OCI-LY7 (cell line): ENCODE measurements at regions not wholly inside any gene's neighbourhood (a gene's known extent, or its start where the extent isn't known, plus 50 kb on each side); places are given as distances from the start of the nearest gene placed in this dataset.

Experiments
- EZH2phosphoT487 ChIP-seq: fragments of 200-600 bp; sonication (generic); IDR thresholded peaks from 2 replicates; pipeline ENCODE4 v1.6.1; 2018; ENCODE audit warnings: low read depth, borderline replicate concordance, mild to moderate bottlenecking, mixed run types, antibody characterized with exemption, low read length, moderate library complexity, mixed read lengths
- TF ChIP-seq, protein P1 (sequence below): fragments of 200-600 bp; sonication (generic); conservative IDR thresholded peaks from 2 replicates; pipeline ENCODE4 v1.5.1; 2014; ENCODE audit warnings: mild to moderate bottlenecking, antibody characterized with exemption, low read length, moderate library complexity, mixed read lengths

DNA sequence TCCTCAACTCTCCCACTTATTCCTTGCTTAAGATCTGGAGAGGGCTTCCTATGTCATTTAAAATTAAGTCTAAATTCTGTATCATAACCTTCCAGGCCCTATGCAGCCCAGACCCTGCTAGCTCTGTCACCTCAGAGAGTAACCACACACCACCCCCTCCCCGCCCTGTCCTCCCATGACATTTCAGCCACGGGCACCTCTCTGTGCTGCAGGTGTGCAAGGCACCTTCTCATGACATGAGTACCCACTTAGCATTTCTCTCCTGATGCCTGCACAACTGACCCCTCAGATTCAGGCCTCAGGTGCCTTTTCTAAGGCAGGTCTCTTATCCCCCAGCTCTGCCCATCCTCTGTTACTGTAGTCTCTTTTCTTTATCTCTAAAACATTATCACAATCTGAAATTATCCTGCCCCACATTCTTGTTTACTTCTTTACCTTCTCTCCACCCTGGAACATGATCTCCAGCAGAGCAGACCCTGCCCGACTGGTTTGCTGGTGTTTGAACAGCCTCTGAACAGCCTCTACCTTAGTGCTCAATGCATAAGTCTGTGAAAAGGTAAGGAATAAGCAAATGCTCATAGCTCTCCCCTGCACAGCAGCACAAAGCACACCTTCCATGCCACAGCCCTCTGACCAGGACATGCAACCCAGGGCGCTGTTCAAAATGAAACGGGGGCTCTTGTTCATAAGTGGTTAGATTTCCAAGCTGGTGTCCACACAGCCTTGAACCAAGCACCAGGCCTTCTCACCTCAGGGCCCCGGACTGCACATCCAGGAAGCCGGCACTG lies 196.1 kb upstream of the B3GAT1 start:
- TF ChIP-seq, protein P1, sequence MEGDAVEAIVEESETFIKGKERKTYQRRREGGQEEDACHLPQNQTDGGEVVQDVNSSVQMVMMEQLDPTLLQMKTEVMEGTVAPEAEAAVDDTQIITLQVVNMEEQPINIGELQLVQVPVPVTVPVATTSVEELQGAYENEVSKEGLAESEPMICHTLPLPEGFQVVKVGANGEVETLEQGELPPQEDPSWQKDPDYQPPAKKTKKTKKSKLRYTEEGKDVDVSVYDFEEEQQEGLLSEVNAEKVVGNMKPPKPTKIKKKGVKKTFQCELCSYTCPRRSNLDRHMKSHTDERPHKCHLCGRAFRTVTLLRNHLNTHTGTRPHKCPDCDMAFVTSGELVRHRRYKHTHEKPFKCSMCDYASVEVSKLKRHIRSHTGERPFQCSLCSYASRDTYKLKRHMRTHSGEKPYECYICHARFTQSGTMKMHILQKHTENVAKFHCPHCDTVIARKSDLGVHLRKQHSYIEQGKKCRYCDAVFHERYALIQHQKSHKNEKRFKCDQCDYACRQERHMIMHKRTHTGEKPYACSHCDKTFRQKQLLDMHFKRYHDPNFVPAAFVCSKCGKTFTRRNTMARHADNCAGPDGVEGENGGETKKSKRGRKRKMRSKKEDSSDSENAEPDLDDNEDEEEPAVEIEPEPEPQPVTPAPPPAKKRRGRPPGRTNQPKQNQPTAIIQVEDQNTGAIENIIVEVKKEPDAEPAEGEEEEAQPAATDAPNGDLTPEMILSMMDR = no peak
- TF ChIP-seq EZH2phosphoT487 = no peak
